Gastroesophageal sphincter (tissue), 3 donors: ENCODE measurements at regions not wholly inside any gene's neighbourhood (a gene's known extent, or its start where the extent isn't known, plus 50 kb on each side); places are given as distances from the start of the nearest gene placed in this dataset.

Source experiments
- EP300 ChIP-seq: sonication (generic); formaldehyde crosslinking; IDR thresholded peaks from one replicate; pipeline ENCODE4 v1.6.1; 2017; ENCODE audit warnings: antibody characterized with exemption, mild to moderate bottlenecking
- TF ChIP-seq, protein P1 (sequence below), 4 experiments: fragments of 200-600 bp in 2 of 4; fragments of 450-650 bp in 2 of 4; sonication (generic) in 1 of 4; IDR thresholded peaks; one replicate each; pipeline ENCODE4 v1.5.1; 2017 to 2019; ENCODE audit warnings: antibody characterized with exemption in 4 of 4, mild to moderate bottlenecking in 2 of 4, moderate library complexity in 2 of 4

DNA sequence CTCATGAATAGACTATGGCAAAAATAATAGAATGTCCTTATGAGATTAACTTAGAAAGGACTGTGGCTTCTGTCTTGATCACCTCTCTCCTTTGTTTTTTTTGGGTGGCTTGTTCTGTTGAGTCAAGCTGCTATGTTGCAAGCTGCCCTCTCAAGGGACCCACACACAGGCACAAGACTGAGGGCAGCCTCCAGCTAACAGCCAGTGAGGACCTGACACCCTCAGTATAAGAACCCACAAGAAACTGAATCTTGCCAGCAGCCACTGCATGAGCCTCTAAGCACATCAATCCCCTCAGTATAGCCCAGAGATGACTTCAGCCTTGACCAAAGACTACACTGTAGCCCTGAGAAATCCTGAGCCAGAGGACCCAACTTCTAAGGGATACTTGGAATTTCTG is 361.1 kb downstream of the MCTP2 start:
- TF ChIP-seq EP300: no peak
- TF ChIP-seq, protein P1, sequence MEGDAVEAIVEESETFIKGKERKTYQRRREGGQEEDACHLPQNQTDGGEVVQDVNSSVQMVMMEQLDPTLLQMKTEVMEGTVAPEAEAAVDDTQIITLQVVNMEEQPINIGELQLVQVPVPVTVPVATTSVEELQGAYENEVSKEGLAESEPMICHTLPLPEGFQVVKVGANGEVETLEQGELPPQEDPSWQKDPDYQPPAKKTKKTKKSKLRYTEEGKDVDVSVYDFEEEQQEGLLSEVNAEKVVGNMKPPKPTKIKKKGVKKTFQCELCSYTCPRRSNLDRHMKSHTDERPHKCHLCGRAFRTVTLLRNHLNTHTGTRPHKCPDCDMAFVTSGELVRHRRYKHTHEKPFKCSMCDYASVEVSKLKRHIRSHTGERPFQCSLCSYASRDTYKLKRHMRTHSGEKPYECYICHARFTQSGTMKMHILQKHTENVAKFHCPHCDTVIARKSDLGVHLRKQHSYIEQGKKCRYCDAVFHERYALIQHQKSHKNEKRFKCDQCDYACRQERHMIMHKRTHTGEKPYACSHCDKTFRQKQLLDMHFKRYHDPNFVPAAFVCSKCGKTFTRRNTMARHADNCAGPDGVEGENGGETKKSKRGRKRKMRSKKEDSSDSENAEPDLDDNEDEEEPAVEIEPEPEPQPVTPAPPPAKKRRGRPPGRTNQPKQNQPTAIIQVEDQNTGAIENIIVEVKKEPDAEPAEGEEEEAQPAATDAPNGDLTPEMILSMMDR (IDR thresholded peaks at IDR 0.05): no peak
